PC-9 (cell line): ENCODE measurements at regions not wholly inside any gene's neighbourhood (a gene's known extent, or its start where the extent isn't known, plus 50 kb on each side); places are given as distances from the start of the nearest gene placed in this dataset.

Experiments used
- BruUV-seq: library from RNA; stranded (reverse); fragments of 400-500 nt; replicated peaks from 2 replicates; lab custom pipeline; 2021; lab: Mats Ljungman, UMichigan
- CTCF ChIA-PET: fragments of 300-600 bp; sonication (Branson Sonifier 250); formaldehyde crosslinking; loops from one replicate; lab custom pipeline; 2022; ENCODE audit warnings: antibody characterized with exemption; lab: Charles Lee
- POLR2A ChIA-PET: fragments of 300-600 bp; sonication (Branson Sonifier 250); formaldehyde crosslinking; loops from one replicate; lab custom pipeline; 2022; ENCODE audit warnings: antibody characterized with exemption; ENCODE audit not compliant: unreplicated experiment; lab: Charles Lee
- DNase-seq, 2 experiments: peaks; one replicate each; pipeline versions ENCODE4 v3.0.0 to v3.0.0-alpha.2; 2015 to 2022; ENCODE audit warnings: mixed read lengths in 1 of 2
- H2AFZ ChIP-seq: fragments of 200-600 bp; sonication (generic); 2 replicates; pipeline ENCODE4 v1.8.1; 2017; ENCODE audit warnings: antibody characterized with exemption
- H3F3A ChIP-seq: fragments of 200-600 bp; sonication (generic); 2 replicates; pipeline ENCODE4 v1.8.1; 2017; ENCODE audit warnings: antibody characterized with exemption, mild to moderate bottlenecking, low read depth; ENCODE audit not compliant: insufficient read depth
- H3K27ac ChIP-seq: fragments of 200-600 bp; sonication (generic); 2 replicates; pipeline ENCODE4 v1.6.1; 2016; ENCODE audit warnings: mixed run types
- H3K27me3 ChIP-seq: fragments of 200-600 bp; sonication (generic); 2 replicates; pipeline ENCODE4 v1.6.1; 2016; ENCODE audit warnings: low read depth, mixed run types; ENCODE audit not compliant: insufficient read depth
- H3K36me3 ChIP-seq: fragments of 200-600 bp; sonication (generic); 2 replicates; pipeline ENCODE4 v1.6.1; 2016; ENCODE audit warnings: low read depth, mixed run types
- H3K4me1 ChIP-seq: fragments of 200-600 bp; sonication (generic); replicated peaks from 2 replicates; pipeline ENCODE4 v1.6.1; 2016; ENCODE audit warnings: mixed run types; ENCODE audit not compliant: insufficient read depth
- H3K4me2 ChIP-seq: fragments of 200-600 bp; sonication (generic); 2 replicates; pipeline ENCODE4 v1.6.1; 2017; ENCODE audit warnings: mixed run types
- H3K4me3 ChIP-seq: fragments of 200-600 bp; sonication (generic); 2 replicates; pipeline ENCODE4 v1.6.1; 2016; ENCODE audit warnings: mixed run types
- H3K79me2 ChIP-seq: fragments of 200-600 bp; sonication (generic); 2 replicates; pipeline ENCODE4 v1.6.1; 2017; ENCODE audit warnings: low read depth, mixed run types
- H3K9me2 ChIP-seq: fragments of 200-600 bp; sonication (generic); 2 replicates; pipeline ENCODE4 v1.8.1; 2017; ENCODE audit warnings: mild to moderate bottlenecking; ENCODE audit not compliant: insufficient read depth
- H3K9me3 ChIP-seq: fragments of 200-600 bp; sonication (generic); 2 replicates; pipeline ENCODE4 v1.8.1; 2016; ENCODE audit warnings: low read depth; ENCODE audit not compliant: insufficient read depth
- H4K20me1 ChIP-seq: fragments of 200-600 bp; sonication (generic); 2 replicates; pipeline ENCODE4 v1.8.1; 2017; ENCODE audit not compliant: insufficient read depth
- CTCF ChIP-seq: fragments of 200-600 bp; sonication (generic); conservative IDR thresholded peaks from 2 replicates; pipeline ENCODE4 v1.6.1; 2017; ENCODE audit warnings: mixed run types, antibody characterized with exemption, mild to moderate bottlenecking, moderate library complexity
- EZH2 ChIP-seq: fragments of 200-600 bp; sonication (generic); IDR thresholded peaks from 2 replicates; pipeline ENCODE4 v1.8.0; 2017; ENCODE audit warnings: antibody characterized with exemption, low read depth
- intact Hi-C: fragments of 100-400 bp; cut with micrococcal nuclease; formaldehyde crosslinking; loops from one replicate; pipeline ENCODE4 v1.10.0; 2022; ENCODE audit not compliant: unreplicated experiment

- no peak for DNase-seq
- no peak overlapping the region for H3K27ac ChIP-seq
- ChIA-PET POLR2A (no interaction called here), CTCF (no interaction called here)
- no peak overlapping the region for H3K4me3 ChIP-seq
- H4K20me1 ChIP-seq: no peaks in the 10 kb centered on the region
- TF ChIP-seq CTCF: no peak
- TF ChIP-seq EZH2: no peak
- no peak overlapping the region for H2AFZ ChIP-seq
- no peak overlapping the region for H3K4me2 ChIP-seq
- no peaks in the 10 kb centered on the region for H3K36me3 ChIP-seq
- no peaks in the 10 kb centered on the region for H3K79me2 ChIP-seq
- no peaks in the 10 kb centered on the region for H3K9me3 ChIP-seq
- no peaks in the 10 kb centered on the region for H3K4me1 ChIP-seq
- intact Hi-C loops: no loop called here
- no peaks in the 10 kb centered on the region for H3F3A ChIP-seq
- no TSS peak for BruUV-seq
- no peaks in the 10 kb centered on the region for H3K9me2 ChIP-seq
- no peaks in the 10 kb centered on the region for H3K27me3 ChIP-seq
Observed at GRCh38 chr4:60808726-60809485, 391.2 kb upstream of the ADGRL3 start.

GRCh38 chr4:60809486-60809800, 390.7 kb upstream of the ADGRL3 start:
- intact Hi-C loops: no loop called here

GRCh38 chr4:60812811-60813210, 387.3 kb upstream of the ADGRL3 start:
- no TSS peak for BruUV-seq
- Histone ChIP-seq H2AFZ (no peak overlapping the region), H3K4me3 (no peak overlapping the region), H3K36me3 (no peaks in the 10 kb centered on the region), H3K27me3 (no peaks in the 10 kb centered on the region), H4K20me1 (no peaks in the 10 kb centered on the region), H3K4me1 (no peaks in the 10 kb centered on the region), H3K79me2 (no peaks in the 10 kb centered on the region), H3K4me2 (no peak overlapping the region), H3K27ac (no peak overlapping the region), H3F3A (no peaks in the 10 kb centered on the region), H3K9me2 (no peaks in the 10 kb centered on the region), H3K9me3 (no peaks in the 10 kb centered on the region)
- ChIA-PET CTCF (no interaction called here), POLR2A (no interaction called here)
- TF ChIP-seq EZH2: no peak
- no peak for TF ChIP-seq CTCF
- intact Hi-C loops: no loop called here
- no peak for DNase-seq

More at GRCh38 chr4:60809486-60809800, 390.7 kb upstream of the ADGRL3 start:
- Histone ChIP-seq H3K9me3 (no peaks in the 10 kb centered on the region), H2AFZ (no peak overlapping the region), H3K27ac (no peak overlapping the region), H3F3A (no peaks in the 10 kb centered on the region), H3K27me3 (no peaks in the 10 kb centered on the region), H3K4me1 (no peaks in the 10 kb centered on the region), H3K9me2 (no peaks in the 10 kb centered on the region), H3K4me3 (no peak overlapping the region), H3K4me2 (no peak overlapping the region), H3K36me3 (no peaks in the 10 kb centered on the region), H4K20me1 (no peaks in the 10 kb centered on the region), H3K79me2 (no peaks in the 10 kb centered on the region)
- BruUV-seq: no TSS peak
- TF ChIP-seq CTCF (no peak), EZH2 (no peak)
- no peak for DNase-seq
- ChIA-PET CTCF (no interaction called here), POLR2A (no interaction called here)
